SK-N-SH (cell line): ENCODE measurements at regions not wholly inside any gene's neighbourhood (a gene's known extent, or its start where the extent isn't known, plus 50 kb on each side); places are given as distances from the start of the nearest gene placed in this dataset.

Experiments
- CTCF ChIP-seq: fragments of 200-600 bp; sonication (generic); IDR thresholded peaks from 2 replicates; pipeline ENCODE4 v1.6.1; 2017; ENCODE audit warnings: antibody characterized with exemption, mild to moderate bottlenecking, moderate library complexity
- GABPA ChIP-seq: IDR thresholded peaks from 2 replicates; pipeline ENCODE4 v1.4.0; 2012; ENCODE audit warnings: low read depth, mild to moderate bottlenecking
- MAX ChIP-seq: IDR thresholded peaks from 2 replicates; pipeline ENCODE4 v1.4.0; 2012; ENCODE audit warnings: low read depth
- MXI1 ChIP-seq: IDR thresholded peaks from 2 replicates; pipeline ENCODE4 v1.6.1; 2012; ENCODE audit warnings: mild to moderate bottlenecking, low read depth, low read length, improper control_type of control experiment
- PBX3 ChIP-seq: IDR thresholded peaks from 2 replicates; pipeline ENCODE4; 2012
- RAD21 ChIP-seq: IDR thresholded peaks from 2 replicates; pipeline ENCODE4 v1.6.1; 2012; ENCODE audit warnings: mild to moderate bottlenecking, low read length
- SIN3A ChIP-seq: IDR thresholded peaks from 2 replicates; pipeline ENCODE4 v1.6.1; 2012; ENCODE audit warnings: low read depth, mild to moderate bottlenecking, low read length, moderate library complexity, borderline replicate concordance
- TCF12 ChIP-seq: IDR thresholded peaks from 2 replicates; pipeline ENCODE4 v1.4.0; 2012
- USF2 ChIP-seq: fragments of 150-350 bp; IDR thresholded peaks from 2 replicates; pipeline ENCODE4 v1.6.1; 2017; ENCODE audit warnings: antibody characterized with exemption, low read length, low read depth, borderline replicate concordance

- TF ChIP-seq TCF12 = no peak
- TF ChIP-seq CTCF = no peak
- no peak for TF ChIP-seq PBX3
- TF ChIP-seq SIN3A = no peak
- TF ChIP-seq RAD21 = no peak
- no peak for TF ChIP-seq USF2
- TF ChIP-seq MAX = no peak
- no peak for TF ChIP-seq GABPA
- TF ChIP-seq MXI1 = no peak
Observed at GRCh38 chr7:98679741-98680140, 62.7 kb downstream of the NPTX2 start.
